ENCODE measurements at regions not wholly inside any gene's neighbourhood (a gene's known extent, or its start where the extent isn't known, plus 50 kb on each side); places are given as distances from the start of the nearest gene placed in this dataset.

GRCh38 chr6:41449399-41450245, 96.6 kb upstream of the FOXP4 start:
- 68% methylated on average over 6 of the region's 8 CpGs for WGBS (ENCODE audit: missing lambda C conversion rate)
- no peak for FAIRE-seq
- POLR2A ChIA-PET, result no interaction called here
- Histone ChIP-seq H3K27ac (no peak overlapping the region), H3K4me3 (no peak overlapping the region), H3K4me2 (no peak overlapping the region), H3K9me3 (no peaks in the 10 kb centered on the region), H3K4me1 (peaks cover 7% of the 10 kb centered on the region; the same call in 1 of the 3 replicates)
- TF ChIP-seq BCL3 (IDR thresholded peaks at IDR 0.05) (no peak), RCOR1 (IDR thresholded peaks at IDR 0.05; ENCODE audit: low read depth, low read length) (no peak), ATOH8 (CRISPR knock-in tag; IDR thresholded peaks at IDR 0.05; ENCODE audit: low read depth) (no peak), REST (IDR thresholded peaks at IDR 0.05) (no peak), CBX8 (IDR thresholded peaks at IDR 0.05) (no peak), RARB (CRISPR knock-in tag; IDR thresholded peaks at IDR 0.05) (no peak), EHMT2 (IDR thresholded peaks at IDR 0.05; ENCODE audit: low read depth) (no peak), HES2 (IDR thresholded peaks at IDR 0.05) (no peak), NPAS2 (CRISPR knock-in tag; IDR thresholded peaks at IDR 0.05; ENCODE audit: borderline replicate concordance) (no peak), PHF8 (IDR thresholded peaks at IDR 0.05; ENCODE audit: borderline replicate concordance, low read depth) (no peak), BHLHE40 (IDR thresholded peaks at IDR 0.05; ENCODE audit: low read depth, low read length) (no peak), ESRRA (IDR thresholded peaks at IDR 0.05; ENCODE audit: borderline replicate concordance, low read length) (no peak), EHF (CRISPR knock-in tag; IDR thresholded peaks at IDR 0.05) (no peak), PBX3 (IDR thresholded peaks at IDR 0.05) (no peak), RNF2 (IDR thresholded peaks at IDR 0.05; ENCODE audit: borderline replicate concordance, low read depth) (no peak), TFCP2L1 (CRISPR knock-in tag; IDR thresholded peaks at IDR 0.05) (no peak), KDM5A (IDR thresholded peaks at IDR 0.05) (no peak), KDM1A (IDR thresholded peaks at IDR 0.05; ENCODE audit: low read depth) (no peak)
- TF ChIP-seq, protein P1, sequence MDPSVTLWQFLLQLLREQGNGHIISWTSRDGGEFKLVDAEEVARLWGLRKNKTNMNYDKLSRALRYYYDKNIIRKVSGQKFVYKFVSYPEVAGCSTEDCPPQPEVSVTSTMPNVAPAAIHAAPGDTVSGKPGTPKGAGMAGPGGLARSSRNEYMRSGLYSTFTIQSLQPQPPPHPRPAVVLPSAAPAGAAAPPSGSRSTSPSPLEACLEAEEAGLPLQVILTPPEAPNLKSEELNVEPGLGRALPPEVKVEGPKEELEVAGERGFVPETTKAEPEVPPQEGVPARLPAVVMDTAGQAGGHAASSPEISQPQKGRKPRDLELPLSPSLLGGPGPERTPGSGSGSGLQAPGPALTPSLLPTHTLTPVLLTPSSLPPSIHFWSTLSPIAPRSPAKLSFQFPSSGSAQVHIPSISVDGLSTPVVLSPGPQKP (IDR thresholded peaks at IDR 0.05; ENCODE audit: low read depth, low read length), result no peak
- DNase-seq (ENCODE audit: low read depth in 1 of 2, low spot score in 1 of 2), result peak in 1 of 2 experiments; percentile 22
- no peak; a peak in 1 of 6 replicates for ATAC-seq
- CTCF ChIA-PET, result interaction anchor here (0.6 to 1.9 kb wide), 4 partner anchors 11 to 357 kb away, joined by 3 to 5 read pairs (median 3); no protein-coding TSS in a partner anchor
